Activated T-helper 9 cell treated with anti-CD3 and anti-CD28 coated beads, Interleukin-2, amount 50 U/mL, for 16 hours (primary cell): ENCODE measurements at regions not wholly inside any gene's neighbourhood (a gene's known extent, or its start where the extent isn't known, plus 50 kb on each side); places are given as distances from the start of the nearest gene placed in this dataset.

ENCODE experiments used
- DNase-seq: peaks from one replicate; pipeline ENCODE4 v3.0.0-alpha.2; 2020; ENCODE audit warnings: low read depth

DNA sequence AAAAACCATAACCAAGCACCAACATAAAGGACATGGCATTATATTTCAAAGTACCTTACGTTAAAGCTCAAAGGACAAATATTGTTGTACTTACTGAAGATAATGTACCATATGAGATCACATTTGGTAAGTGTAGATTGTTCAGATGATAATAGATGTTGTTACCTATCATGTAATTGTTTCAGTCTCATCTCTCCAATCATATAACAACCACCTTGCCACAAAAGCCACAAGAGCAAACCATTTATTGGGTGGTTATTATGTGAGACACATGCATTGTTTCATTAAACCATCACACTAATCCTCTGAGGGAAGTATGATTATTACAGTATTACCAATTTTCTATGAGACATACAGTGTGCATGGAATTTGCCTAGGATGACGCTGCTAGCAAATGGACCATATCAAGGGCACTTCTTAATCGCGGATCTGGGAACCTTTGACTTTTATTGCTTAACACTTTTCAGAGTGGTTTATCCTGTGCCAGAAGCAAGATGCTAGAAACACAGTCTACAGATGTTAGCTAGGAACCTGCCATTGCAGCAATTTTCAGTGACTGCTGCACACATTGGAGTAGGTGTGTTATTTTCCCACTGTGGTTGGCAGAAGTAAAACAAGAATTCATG lies 149.8 kb upstream of the AKIRIN2 start:
- no peak for DNase-seq

- DNase-seq, result no peak
Observed at GRCh38 chr6:87848616-87849015, 146.6 kb upstream of the AKIRIN2 start.

DNA sequence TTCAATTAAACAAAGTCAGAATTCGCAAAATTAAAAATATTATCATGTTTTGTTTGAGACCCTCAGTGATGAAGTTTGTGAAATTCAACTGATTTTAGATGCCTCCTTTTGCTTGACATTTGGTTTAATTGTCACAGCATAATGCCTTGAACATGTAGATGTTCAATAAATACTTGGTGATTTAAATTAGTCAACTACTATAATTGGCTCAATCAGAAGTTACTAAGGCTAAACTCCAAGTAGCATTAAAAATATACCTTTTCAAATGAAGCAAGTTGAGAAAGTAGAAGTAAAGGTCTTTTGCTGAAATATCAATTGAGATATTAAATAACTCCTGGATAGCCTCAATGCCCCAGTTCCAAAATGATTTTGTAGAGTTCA lies 145.8 kb upstream of the AKIRIN2 start:
- DNase-seq, result no peak

GRCh38 chr6:87847135-87847829 lies 145.2 kb upstream of the AKIRIN2 start:
- DNase-seq, result no peak

DNA sequence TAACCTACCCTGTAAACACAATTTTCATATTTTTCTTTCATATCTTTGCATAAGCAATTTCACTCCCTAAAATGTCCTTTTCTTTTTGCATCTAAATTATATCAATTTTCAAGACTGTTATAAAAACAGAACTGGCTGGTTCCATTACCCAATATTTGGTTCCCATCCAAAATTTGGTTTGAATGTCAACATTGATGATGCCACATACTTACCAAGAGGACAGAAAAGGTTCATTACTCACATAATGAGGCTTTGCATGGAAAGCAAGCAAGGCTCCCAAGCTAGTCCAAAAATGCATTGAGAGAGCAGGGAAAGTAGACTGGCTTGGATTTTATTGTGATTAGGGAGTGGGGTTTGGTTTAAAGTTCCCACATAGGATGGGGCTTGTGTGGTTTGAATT lies 144.4 kb upstream of the AKIRIN2 start:
- DNase-seq, result no peak

DNA sequence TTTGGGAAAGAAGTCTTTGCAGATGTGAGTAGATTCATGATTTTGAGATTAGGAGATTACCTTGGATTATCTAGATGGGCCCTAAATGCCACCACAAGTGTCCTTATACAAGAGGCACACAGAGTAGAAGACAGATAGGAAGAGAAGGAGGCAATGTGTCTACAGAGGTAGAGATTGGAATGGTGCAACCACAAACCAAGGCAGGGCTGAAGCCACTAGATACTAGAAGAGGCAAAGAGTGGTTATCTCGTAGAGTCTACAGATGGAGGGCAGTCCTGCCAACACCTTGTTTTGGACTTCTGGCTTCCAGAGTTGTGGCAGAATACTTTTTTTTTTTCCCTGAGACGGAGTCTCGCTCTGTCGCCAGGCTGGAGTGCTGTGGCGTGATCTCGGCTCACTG lies 138.3 kb upstream of the AKIRIN2 start:
- no peak for DNase-seq

GRCh38 chr6:87837876-87838275 lies 135.8 kb upstream of the AKIRIN2 start:
- DNase-seq, result no peak

GRCh38 chr6:87837444-87837843 lies 135.4 kb upstream of the AKIRIN2 start:
- DNase-seq, result no peak

GRCh38 chr6:87832025-87832825 lies 130.2 kb upstream of the AKIRIN2 start:
- DNase-seq, result no peak

GRCh38 chr6:87830907-87831306 lies 128.9 kb upstream of the AKIRIN2 start:
- DNase-seq, result no peak

DNA sequence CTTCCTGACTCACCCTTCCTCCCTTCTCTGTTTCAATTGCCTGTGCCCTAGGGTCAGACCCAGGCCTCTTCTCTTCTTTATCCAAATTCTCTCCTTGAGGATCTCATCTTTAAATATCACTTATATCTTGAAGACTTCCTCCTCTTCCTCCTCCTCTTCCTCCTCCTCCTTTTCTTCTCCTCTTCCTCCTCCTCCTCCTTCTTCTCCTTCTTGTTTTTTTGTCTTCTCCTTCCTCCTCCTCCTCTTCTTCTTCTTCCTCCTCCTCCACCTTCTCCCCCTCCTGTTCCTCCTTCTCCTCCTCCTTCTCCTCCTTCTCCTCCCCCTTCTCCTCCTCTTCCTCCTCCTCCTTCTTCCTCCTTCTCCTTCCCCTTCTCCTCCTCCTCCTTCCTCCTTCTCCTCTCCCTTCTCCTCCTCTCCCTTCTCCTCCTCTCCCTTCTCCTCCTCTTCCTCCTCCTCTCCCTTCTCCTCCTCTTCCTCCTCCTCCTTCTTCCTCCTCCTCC lies 127.6 kb upstream of the AKIRIN2 start:
- DNase-seq, result no peak

DNA sequence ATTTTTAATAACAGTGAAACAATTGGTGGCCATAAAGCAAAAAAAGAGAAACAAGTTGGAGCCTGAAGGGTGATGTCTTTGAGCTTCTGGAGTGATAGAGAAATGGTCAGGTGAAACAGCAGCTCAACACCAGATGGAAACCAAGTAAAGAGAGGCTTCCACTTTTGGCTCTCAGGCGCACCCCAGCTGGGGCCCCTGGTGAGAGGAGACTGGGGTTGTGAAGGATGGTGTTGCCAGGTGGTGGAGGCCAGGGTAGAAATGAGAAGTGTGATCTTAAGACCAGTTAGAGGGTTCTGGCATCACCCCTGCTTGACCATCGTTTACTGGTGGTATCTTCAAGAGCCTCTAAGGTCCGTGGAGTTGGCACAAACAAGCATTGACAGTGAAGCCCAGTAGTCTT lies 126.0 kb upstream of the AKIRIN2 start:
- no peak for DNase-seq

DNA sequence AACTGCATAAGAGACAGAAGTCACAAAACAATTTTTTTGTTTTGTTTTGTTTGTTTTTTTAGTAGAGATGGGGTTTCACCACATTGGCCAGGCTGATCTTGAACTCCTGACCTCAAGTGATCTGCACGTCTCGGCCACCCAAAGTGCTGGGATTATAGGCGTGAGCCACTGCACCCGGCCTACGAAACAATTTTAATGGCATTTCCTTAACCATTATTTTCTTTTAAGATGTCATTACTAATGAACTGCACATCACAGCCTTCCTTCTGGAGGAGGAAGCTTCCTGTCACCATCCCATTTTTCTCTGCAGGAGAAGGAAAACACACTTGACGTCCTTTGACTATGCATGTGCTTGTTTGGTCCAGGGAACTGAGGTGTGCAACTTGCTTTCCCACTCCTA lies 125.3 kb upstream of the AKIRIN2 start:
- DNase-seq, result no peak

GRCh38 chr6:87826424-87826823 lies 124.4 kb upstream of the AKIRIN2 start:
- DNase-seq, result no peak

- no peak for DNase-seq
Observed at GRCh38 chr6:87825821-87826221, 123.8 kb upstream of the AKIRIN2 start.

DNA sequence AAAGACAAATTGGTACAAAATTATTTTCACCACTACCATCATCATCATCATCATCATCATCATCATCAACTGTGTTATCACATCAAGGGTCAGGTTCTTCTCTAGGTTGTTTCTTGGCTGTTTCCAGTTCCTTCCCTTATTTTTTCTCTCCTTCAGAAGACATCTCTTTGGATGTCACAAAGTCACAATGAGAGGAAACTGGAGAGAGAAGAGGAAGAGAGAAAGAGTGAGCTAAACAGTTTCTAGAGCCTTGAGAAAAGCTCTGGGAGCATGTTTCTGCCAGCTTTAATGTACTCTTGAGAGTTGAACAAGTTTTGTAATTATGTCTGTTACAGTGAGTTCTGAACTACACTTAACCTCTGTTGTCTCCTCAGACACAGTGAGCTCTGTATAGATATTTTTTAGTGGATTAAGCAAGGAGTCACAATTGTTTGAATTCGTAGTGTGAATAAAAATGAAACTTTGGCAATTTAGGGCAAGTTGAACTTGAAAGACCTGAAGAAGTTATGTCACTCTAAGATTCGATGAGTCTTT lies 123.0 kb upstream of the AKIRIN2 start:
- DNase-seq, result no peak

DNA sequence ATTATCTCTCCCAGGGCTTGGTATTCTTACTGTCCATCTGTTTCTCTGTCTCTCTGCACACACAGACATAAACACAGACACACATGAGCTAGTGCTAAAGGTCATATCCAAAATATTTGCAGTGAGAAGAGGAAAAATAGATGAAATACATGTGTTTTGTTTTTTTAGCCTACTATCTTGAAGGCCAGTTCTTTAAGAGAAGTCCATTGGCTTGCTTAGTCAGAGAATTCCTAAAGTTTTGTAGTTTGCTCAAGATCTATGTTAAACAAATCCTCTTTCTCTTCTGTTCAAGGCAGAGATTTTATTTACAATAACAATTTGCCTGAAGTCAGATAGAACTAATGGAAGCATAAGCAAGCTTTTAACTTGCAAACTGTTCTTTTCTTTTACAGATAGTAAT lies 120.0 kb upstream of the AKIRIN2 start:
- DNase-seq, result no peak

DNA sequence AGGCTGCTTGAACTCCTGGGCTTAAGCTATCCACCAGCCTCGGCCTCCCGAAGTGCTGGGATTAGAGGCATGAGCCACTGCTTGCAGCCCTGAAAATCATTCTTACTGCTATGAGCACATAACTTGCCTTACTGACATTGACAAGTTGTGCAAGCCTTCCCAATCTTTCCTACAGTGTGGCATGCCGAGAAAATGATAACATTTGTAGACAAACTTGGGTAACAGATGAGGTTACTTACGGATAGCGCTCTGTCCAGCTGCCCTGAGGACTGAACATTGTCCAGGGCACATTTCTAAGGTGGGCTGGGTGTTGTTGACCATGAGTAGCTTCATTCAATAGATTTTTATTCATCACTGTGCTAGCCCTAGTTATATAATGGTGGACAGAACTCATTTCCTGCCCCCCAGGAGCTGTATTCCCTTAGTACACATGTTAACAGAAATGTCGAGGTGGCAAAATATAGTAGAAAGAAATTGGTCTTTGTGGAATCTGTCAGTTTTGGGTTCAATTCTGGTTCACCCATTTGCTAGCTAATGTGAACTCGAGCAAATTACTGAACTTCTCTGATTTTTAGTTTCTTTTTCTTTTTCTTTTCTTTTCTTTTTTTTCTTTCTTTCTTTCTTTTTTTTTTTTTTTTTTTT lies 118.4 kb upstream of the AKIRIN2 start:
- no peak for DNase-seq

DNA sequence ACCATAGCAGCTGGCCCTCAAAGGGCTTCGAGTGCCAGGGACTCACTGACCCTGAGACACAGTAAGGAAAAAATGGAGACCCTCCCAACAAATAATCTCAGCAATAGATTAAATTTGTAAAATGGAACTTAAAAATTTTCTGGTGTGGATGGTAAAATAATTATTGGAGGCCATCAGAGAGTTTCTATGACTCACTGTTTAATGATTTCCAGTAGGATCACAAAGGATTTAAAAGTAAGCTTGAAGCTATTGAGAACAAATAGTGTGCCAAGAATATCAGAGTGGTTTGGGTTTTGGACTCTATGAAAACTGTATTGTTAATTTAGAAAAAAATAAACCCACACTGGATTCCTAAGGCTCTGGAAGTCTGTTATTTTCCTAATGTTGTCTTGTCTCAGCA lies 115.2 kb upstream of the AKIRIN2 start:
- DNase-seq, result no peak

DNA sequence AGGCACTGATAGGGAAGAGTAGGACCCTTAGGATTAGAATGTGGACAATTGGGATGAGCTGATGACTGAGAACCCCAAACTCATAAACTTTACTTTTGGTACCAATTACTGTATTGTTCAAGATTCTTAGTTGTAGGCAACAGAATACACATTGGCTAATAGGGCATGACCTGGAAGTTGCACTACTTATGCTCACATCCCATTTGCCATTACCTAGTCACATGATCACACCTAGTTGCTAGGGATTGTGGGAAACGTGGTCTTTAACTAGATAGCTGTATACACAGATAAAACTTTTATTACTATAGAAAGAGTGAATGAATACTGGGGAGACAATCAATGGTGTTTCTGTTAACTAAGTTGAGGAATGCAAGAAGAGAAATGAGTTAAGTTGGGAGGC lies 113.4 kb upstream of the AKIRIN2 start:
- DNase-seq, result no peak

GRCh38 chr6:87808005-87808757 lies 106.1 kb upstream of the AKIRIN2 start:
- DNase-seq, result no peak

DNA sequence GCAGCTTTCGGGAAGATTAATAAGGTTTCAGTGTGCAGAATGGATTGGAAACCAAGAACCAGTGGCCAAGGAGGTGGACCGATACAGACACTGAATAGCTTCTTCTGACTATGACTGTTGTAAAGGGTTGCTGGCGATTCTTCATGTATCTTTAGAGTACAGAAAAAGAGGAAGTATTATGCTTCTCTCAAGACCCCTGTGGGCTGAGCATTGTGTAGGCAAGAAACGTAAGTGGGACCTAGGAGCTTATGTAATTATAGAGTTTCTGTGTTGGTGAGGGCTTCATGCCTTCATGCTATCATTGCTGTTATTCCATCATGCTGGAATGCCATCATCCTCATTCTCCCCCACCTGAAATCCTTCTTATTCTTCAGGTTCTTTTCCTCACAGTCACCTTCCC lies 105.4 kb upstream of the AKIRIN2 start:
- DNase-seq, result no peak
